Ramos (cell line): ENCODE measurements at regions not wholly inside any gene's neighbourhood (a gene's known extent, or its start where the extent isn't known, plus 50 kb on each side); places are given as distances from the start of the nearest gene placed in this dataset.
"Not testable (repeated sequence)": the region's sequence is repeated elsewhere in the genome, so short reads cannot be mapped to it uniquely, and the experiment has no call there.

Experiments
- in situ Hi-C: fragments of 300-500 bp; cut with MboI; formaldehyde crosslinking; loops from one replicate; pipeline ENCODE4 v1.14.3; 2022; ENCODE audit warnings: low sequenced_read_pairs; ENCODE audit not compliant: unreplicated experiment

GRCh38 chr1:30099587-30100523 is 623.5 kb downstream of the MATN1 start:
- in situ Hi-C loops = no loop called here

- in situ Hi-C loops = not testable (repeated sequence)
These were observed 625.5 kb downstream of the MATN1 start for GRCh38 chr1:30097851-30098250.

- in situ Hi-C loops = no loop called here
These were observed 627.8 kb downstream of the MATN1 start for GRCh38 chr1:30095451-30096025.

GRCh38 chr1:30095051-30095450 is 628.3 kb downstream of the MATN1 start:
- in situ Hi-C loops = no loop called here

- in situ Hi-C loops = no loop called here
These were observed 631.1 kb downstream of the MATN1 start for GRCh38 chr1:30092051-30092858.

GRCh38 chr1:30090162-30090820 is 633.1 kb downstream of the MATN1 start:
- in situ Hi-C loops = no loop called here

- in situ Hi-C loops = loop anchor here (10.0 kb wide), 1 partner anchor 294 kb away; no protein-coding TSS in a partner anchor
These were observed 634.4 kb downstream of the MATN1 start for GRCh38 chr1:30089024-30089430.

- in situ Hi-C loops = loop anchor here (10.0 kb wide), 1 partner anchor 294 kb away; no protein-coding TSS in a partner anchor
These were observed 634.8 kb downstream of the MATN1 start for GRCh38 chr1:30088594-30088993.

- in situ Hi-C loops = loop anchor here (10.0 kb wide), 1 partner anchor 293 kb away; no protein-coding TSS in a partner anchor
These were observed 635.9 kb downstream of the MATN1 start for GRCh38 chr1:30087465-30087864.

GRCh38 chr1:30085811-30086770 is 637.3 kb downstream of the MATN1 start:
- in situ Hi-C loops = loop anchor here (10.0 kb wide), 1 partner anchor 291 kb away; no protein-coding TSS in a partner anchor

GRCh38 chr1:30084909-30085571 is 638.3 kb downstream of the MATN1 start:
- in situ Hi-C loops = loop anchor here (10.0 kb wide), 1 partner anchor 290 kb away; no protein-coding TSS in a partner anchor

GRCh38 chr1:30083800-30084464 is 639.5 kb downstream of the MATN1 start:
- in situ Hi-C loops = loop anchor here (10.0 kb wide), 1 partner anchor 289 kb away; no protein-coding TSS in a partner anchor

- in situ Hi-C loops = loop anchor here (10.0 kb wide), 1 partner anchor 287 kb away; no protein-coding TSS in a partner anchor
These were observed 641.8 kb downstream of the MATN1 start for GRCh38 chr1:30081379-30082102.

- in situ Hi-C loops = not testable (repeated sequence)
These were observed 647.5 kb downstream of the MATN1 start for GRCh38 chr1:30075916-30076315.

GRCh38 chr1:30068787-30069472 is 654.5 kb downstream of the MATN1 start:
- in situ Hi-C loops = no loop called here

- in situ Hi-C loops = no loop called here
These were observed 658.8 kb downstream of the MATN1 start for GRCh38 chr1:30064547-30064946.
